Loucy (cell line): ENCODE measurements at regions not wholly inside any gene's neighbourhood (a gene's known extent, or its start where the extent isn't known, plus 50 kb on each side); places are given as distances from the start of the nearest gene placed in this dataset.

ENCODE experiments used
- H2AFZ ChIP-seq: fragments of 200-600 bp; sonication (generic); 2 replicates; pipeline ENCODE4 v1.6.0; 2016; ENCODE audit warnings: antibody characterized with exemption, mild to moderate bottlenecking, low read length, moderate library complexity
- H3F3A ChIP-seq: fragments of 200-600 bp; 2 replicates; pipeline ENCODE4 v1.6.0; 2016; ENCODE audit warnings: antibody characterized with exemption, low read depth, mild to moderate bottlenecking
- H3K27me3 ChIP-seq: fragments of 200-600 bp; sonication (generic); 2 replicates; pipeline ENCODE4 v1.6.1; 2014; ENCODE audit warnings: low read length, mild to moderate bottlenecking; ENCODE audit not compliant: insufficient read depth, poor library complexity, severe bottlenecking
- H3K36me3 ChIP-seq: fragments of 200-600 bp; sonication (generic); 2 replicates; pipeline ENCODE4 v1.6.1; 2016; ENCODE audit warnings: low read length; ENCODE audit not compliant: insufficient read depth
- H3K4me1 ChIP-seq: fragments of 200-600 bp; sonication (generic); 2 replicates; pipeline ENCODE4 v1.5.1; 2014; ENCODE audit warnings: low read length, mild to moderate bottlenecking; ENCODE audit not compliant: insufficient read depth, poor library complexity, severe bottlenecking
- H3K4me2 ChIP-seq: fragments of 200-600 bp; sonication (generic); 2 replicates; pipeline ENCODE4 v1.6.0; 2014; ENCODE audit warnings: antibody characterized with exemption, low read length, low read depth, mild to moderate bottlenecking; ENCODE audit not compliant: poor library complexity, severe bottlenecking
- H3K4me3 ChIP-seq: fragments of 200-600 bp; sonication (generic); 2 replicates; pipeline ENCODE4 v1.5.1; 2014; ENCODE audit warnings: low read length, mild to moderate bottlenecking, mixed read lengths; ENCODE audit not compliant: poor library complexity, severe bottlenecking
- H3K79me2 ChIP-seq: fragments of 200-600 bp; sonication (generic); 2 replicates; pipeline ENCODE4 v1.6.1; 2014; ENCODE audit warnings: low read length; ENCODE audit not compliant: insufficient read depth
- H3K9ac ChIP-seq: fragments of 200-600 bp; sonication (generic); 2 replicates; pipeline ENCODE4 v1.6.0; 2014; ENCODE audit warnings: mild to moderate bottlenecking, low read depth, low read length, moderate library complexity; ENCODE audit not compliant: poor library complexity, severe bottlenecking
- H3K9me2 ChIP-seq: fragments of 200-600 bp; sonication (generic); replicated peaks from 2 replicates; pipeline ENCODE4 v1.6.1; 2016; ENCODE audit warnings: low read depth, low read length, mixed read lengths
- H3K9me3 ChIP-seq: fragments of 200-600 bp; sonication (generic); 2 replicates; pipeline ENCODE4 v1.6.1; 2014; ENCODE audit warnings: mild to moderate bottlenecking, antibody characterized with exemption, low read length, low read depth; ENCODE audit not compliant: insufficient read depth
- H4K20me1 ChIP-seq: fragments of 200-600 bp; sonication (generic); 2 replicates; pipeline ENCODE4 v1.6.0; 2014; ENCODE audit warnings: antibody characterized with exemption, low read length, mild to moderate bottlenecking; ENCODE audit not compliant: insufficient read depth, poor library complexity, severe bottlenecking
- CTCF ChIP-seq: fragments of 200-600 bp; sonication (generic); conservative IDR thresholded peaks from 2 replicates; pipeline ENCODE4 v1.5.1; 2014; ENCODE audit warnings: mild to moderate bottlenecking, antibody characterized with exemption, low read length
- EZH2phosphoT487 ChIP-seq: fragments of 200-600 bp; IDR thresholded peaks from 2 replicates; pipeline ENCODE4 v1.6.1; 2018; ENCODE audit warnings: antibody characterized with exemption, mild to moderate bottlenecking, moderate library complexity, borderline replicate concordance

- no peak overlapping the region for H3K4me3 ChIP-seq
- no peak overlapping the region for H3K9ac ChIP-seq
- H3K79me2 ChIP-seq: no peaks in the 10 kb centered on the region
- H4K20me1 ChIP-seq: no peaks in the 10 kb centered on the region
- no peaks in the 10 kb centered on the region for H3K27me3 ChIP-seq
- H2AFZ ChIP-seq: no peak overlapping the region
- H3F3A ChIP-seq: no peaks in the 10 kb centered on the region
- H3K4me2 ChIP-seq: no peak overlapping the region
- H3K4me1 ChIP-seq: no peaks in the 10 kb centered on the region
- H3K9me3 ChIP-seq: no peaks in the 10 kb centered on the region
- no peaks in the 10 kb centered on the region for H3K9me2 ChIP-seq
- H3K36me3 ChIP-seq: no peaks in the 10 kb centered on the region
- no peak for TF ChIP-seq EZH2phosphoT487
- no peak for TF ChIP-seq CTCF
Observed at GRCh38 chr18:67179726-67180125, 336.8 kb downstream of the DSEL start.

DNA sequence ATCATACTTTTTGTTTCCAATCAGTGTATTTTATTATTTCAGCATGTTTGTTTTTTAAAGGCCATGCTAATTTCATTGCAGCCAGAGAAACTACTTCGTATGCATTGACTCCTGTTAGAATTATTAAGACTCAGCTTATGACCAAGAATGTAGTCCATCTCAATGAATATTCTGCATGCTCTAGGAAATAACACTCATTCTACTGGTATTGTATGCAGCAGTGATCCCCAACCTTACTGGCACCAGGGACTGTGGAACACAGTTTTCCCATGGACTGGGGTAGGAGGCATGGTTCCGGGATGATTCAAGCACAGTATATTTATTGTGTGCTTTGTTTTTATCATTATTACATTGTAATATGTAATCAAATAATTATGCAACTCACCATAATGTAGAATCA is 356.9 kb downstream of the DSEL start:
- H3K9ac ChIP-seq: no peak overlapping the region

GRCh38 chr18:67154979-67155378 is 361.5 kb downstream of the DSEL start:
- Histone ChIP-seq H3K4me1 (no peaks in the 10 kb centered on the region), H3K4me3 (no peak overlapping the region), H3K9me3 (no peaks in the 10 kb centered on the region), H3K9me2 (no peaks in the 10 kb centered on the region), H4K20me1 (no peaks in the 10 kb centered on the region), H3K36me3 (no peaks in the 10 kb centered on the region), H3K9ac (no peak overlapping the region), H3K27me3 (no peaks in the 10 kb centered on the region), H3K79me2 (no peaks in the 10 kb centered on the region), H3K4me2 (no peak overlapping the region), H3F3A (no peaks in the 10 kb centered on the region), H2AFZ (no peak overlapping the region)
- TF ChIP-seq CTCF (no peak), EZH2phosphoT487 (no peak)

More for the DNA sequence above, 356.9 kb downstream of the DSEL start:
- no peaks in the 10 kb centered on the region for H3K36me3 ChIP-seq
- H2AFZ ChIP-seq: no peak overlapping the region
- H3K9me3 ChIP-seq: no peaks in the 10 kb centered on the region
- no peak overlapping the region for H3K4me3 ChIP-seq
- TF ChIP-seq EZH2phosphoT487: no peak
- no peak for TF ChIP-seq CTCF
- no peaks in the 10 kb centered on the region for H3K9me2 ChIP-seq
- H3K4me1 ChIP-seq: no peaks in the 10 kb centered on the region
- no peaks in the 10 kb centered on the region for H4K20me1 ChIP-seq
- no peaks in the 10 kb centered on the region for H3F3A ChIP-seq
- no peaks in the 10 kb centered on the region for H3K27me3 ChIP-seq
- H3K79me2 ChIP-seq: no peaks in the 10 kb centered on the region
- H3K4me2 ChIP-seq: no peak overlapping the region
